HEK293 (cell line): ENCODE measurements at regions not wholly inside any gene's neighbourhood (a gene's known extent, or its start where the extent isn't known, plus 50 kb on each side); places are given as distances from the start of the nearest gene placed in this dataset.

Source experiments
- CTCF ChIA-PET: fragments of 350-600 bp; formaldehyde crosslinking; extraction: SDS; loops from one replicate; lab custom pipeline; 2021; ENCODE audit warnings: antibody characterized with exemption; lab: Yijun Ruan, JAX
- POLR2A ChIA-PET: fragments of 300-600 bp; formaldehyde crosslinking; extraction: SDS; loops from one replicate; lab custom pipeline; 2020; ENCODE audit warnings: antibody characterized with exemption, inconsistent platforms; lab: Yijun Ruan, JAX
- H3K27ac ChIP-seq: fragments of 200-500 bp; sonication (Bioruptor generic); 2 replicates; pipeline ENCODE4 v1.5.1; 2014; ENCODE audit warnings: low read depth, low read length, control low read depth, inconsistent platforms; ENCODE audit errors: extremely low read depth
- H3K36me3 ChIP-seq, 2 experiments: fragments of 200-500 bp in 1 of 2; sonication (Bioruptor generic) in 1 of 2; 1 replicate in 1 of 2; 2 replicates in 1 of 2; pipeline ENCODE4 v1.5.1; 2014 to 2017; ENCODE audit warnings: inconsistent platforms in 2 of 2, low read length in 2 of 2; ENCODE audit not compliant: control insufficient read depth in 2 of 2, insufficient read depth in 1 of 2
- H3K4me1 ChIP-seq: fragments of 200-500 bp; sonication (Bioruptor generic); 2 replicates; pipeline ENCODE4 v1.5.1; 2014; ENCODE audit warnings: mild to moderate bottlenecking, low read length, inconsistent platforms; ENCODE audit not compliant: control insufficient read depth, insufficient read depth
- H3K4me3 ChIP-seq: 2 replicates; pipeline ENCODE4 v1.5.1; 2011; ENCODE audit warnings: low read depth, mild to moderate bottlenecking, control low read depth, low read length, moderate library complexity
- H3K9me3 ChIP-seq: fragments of 200-500 bp; sonication (Bioruptor generic); 2 replicates; pipeline ENCODE4 v1.5.1; 2014; ENCODE audit warnings: low read depth, low read length, inconsistent platforms; ENCODE audit not compliant: control insufficient read depth, insufficient read depth
- CTCF ChIP-seq: fragments of 450-650 bp; formaldehyde crosslinking; IDR thresholded peaks from 2 replicates; pipeline ENCODE4 v1.5.1; 2016; ENCODE audit warnings: missing biosample characterization, missing genetic modification characterization
- ELK4 ChIP-seq: IDR thresholded peaks from 2 replicates; pipeline ENCODE4 v1.6.1; 2011; ENCODE audit warnings: mild to moderate bottlenecking, low read depth, low read length, borderline replicate concordance
- OVOL3 ChIP-seq: fragments of 450-650 bp; formaldehyde crosslinking; IDR thresholded peaks from 2 replicates; pipeline ENCODE4 v1.5.1; 2016; ENCODE audit warnings: missing biosample characterization, missing genetic modification characterization
- RBAK ChIP-seq: fragments of 450-650 bp; formaldehyde crosslinking; IDR thresholded peaks from 2 replicates; pipeline ENCODE4 v1.5.1; 2016; ENCODE audit warnings: missing biosample characterization, missing genetic modification characterization
- ZBTB26 ChIP-seq: fragments of 450-650 bp; formaldehyde crosslinking; optimal IDR thresholded peaks from 2 replicates; pipeline ENCODE3; 2016; ENCODE audit warnings: missing biosample characterization, mild to moderate bottlenecking, missing genetic modification characterization
- ZEB2 ChIP-seq: fragments of 450-650 bp; formaldehyde crosslinking; IDR thresholded peaks from 2 replicates; pipeline ENCODE4 v1.5.1; 2016; ENCODE audit warnings: missing biosample characterization, missing genetic modification characterization
- ZNF121 ChIP-seq: fragments of 450-650 bp; formaldehyde crosslinking; IDR thresholded peaks from 2 replicates; pipeline ENCODE4 v1.5.1; 2016; ENCODE audit warnings: missing biosample characterization, missing genetic modification characterization
- ZNF335 ChIP-seq: fragments of 450-650 bp; formaldehyde crosslinking; conservative IDR thresholded peaks from 2 replicates; pipeline ENCODE4 v1.5.1; 2016; ENCODE audit warnings: missing biosample characterization, missing genetic modification characterization
- ZNF513 ChIP-seq: fragments of 450-650 bp; IDR thresholded peaks from 2 replicates; pipeline ENCODE4 v1.5.1; 2018; ENCODE audit warnings: missing biosample characterization, missing genetic modification characterization
- ZNF530 ChIP-seq: fragments of 450-650 bp; formaldehyde crosslinking; IDR thresholded peaks from 2 replicates; pipeline ENCODE4 v1.5.1; 2016; ENCODE audit warnings: low read depth, missing biosample characterization, missing genetic modification characterization
- ZNF555 ChIP-seq: fragments of 450-650 bp; formaldehyde crosslinking; conservative IDR thresholded peaks from 2 replicates; pipeline ENCODE4 v1.5.1; 2017; ENCODE audit warnings: missing biosample characterization, mild to moderate bottlenecking, missing genetic modification characterization, inconsistent platforms
- ZNF585B ChIP-seq: fragments of 450-650 bp; formaldehyde crosslinking; IDR thresholded peaks from 2 replicates; pipeline ENCODE4 v1.5.1; 2016; ENCODE audit warnings: missing biosample characterization, missing genetic modification characterization
- ZNF76 ChIP-seq: fragments of 450-650 bp; formaldehyde crosslinking; IDR thresholded peaks from 2 replicates; pipeline ENCODE4; 2016; ENCODE audit warnings: low read depth, missing biosample characterization, missing genetic modification characterization, borderline replicate concordance
- ZNF837 ChIP-seq: fragments of 450-650 bp; formaldehyde crosslinking; IDR thresholded peaks from 2 replicates; pipeline ENCODE4 v1.5.1; 2016; ENCODE audit warnings: missing biosample characterization, missing genetic modification characterization

GRCh38 chr7:33854801-33855350 is 50.5 kb upstream of the BMPER start:
- Histone ChIP-seq H3K36me3 (no peaks in the 10 kb centered on the region), H3K4me3 (no peak overlapping the region), H3K9me3 (no peaks in the 10 kb centered on the region), H3K27ac (no peak overlapping the region), H3K4me1 (no peaks in the 10 kb centered on the region)
- ChIA-PET POLR2A (no interaction called here), CTCF (no interaction called here)
- TF ChIP-seq ZEB2 (tag by site-specific recombination), result no peak
- no peak for TF ChIP-seq ZNF837
- TF ChIP-seq ZNF76 (tag by site-specific recombination), result no peak
- TF ChIP-seq ZNF555 (tag by site-specific recombination), result no peak
- no peak for TF ChIP-seq ZNF585B (tag by site-specific recombination)
- TF ChIP-seq CTCF (tag by site-specific recombination), result no peak
- TF ChIP-seq ZNF530, result no peak
- no peak for TF ChIP-seq RBAK (tag by site-specific recombination)
- TF ChIP-seq OVOL3 (tag by site-specific recombination), result no peak
- TF ChIP-seq ZNF513 (tag by site-specific recombination), result no peak
- no peak for TF ChIP-seq ZBTB26 (tag by site-specific recombination)
- no peak for TF ChIP-seq ELK4
- TF ChIP-seq ZNF335 (tag by site-specific recombination), result no peak
- no peak for TF ChIP-seq ZNF121
